GM21723 (cell line): ENCODE measurements at regions not wholly inside any gene's neighbourhood (a gene's known extent, or its start where the extent isn't known, plus 50 kb on each side); places are given as distances from the start of the nearest gene placed in this dataset.

Experiments
- ATAC-seq: cut with Tn5 transposase; IDR thresholded peaks from one replicate; pipeline ENCODE4 v1.9.1; 2021; ENCODE audit warnings: mild to moderate bottlenecking, moderate library complexity; ENCODE audit not compliant: unreplicated experiment

DNA sequence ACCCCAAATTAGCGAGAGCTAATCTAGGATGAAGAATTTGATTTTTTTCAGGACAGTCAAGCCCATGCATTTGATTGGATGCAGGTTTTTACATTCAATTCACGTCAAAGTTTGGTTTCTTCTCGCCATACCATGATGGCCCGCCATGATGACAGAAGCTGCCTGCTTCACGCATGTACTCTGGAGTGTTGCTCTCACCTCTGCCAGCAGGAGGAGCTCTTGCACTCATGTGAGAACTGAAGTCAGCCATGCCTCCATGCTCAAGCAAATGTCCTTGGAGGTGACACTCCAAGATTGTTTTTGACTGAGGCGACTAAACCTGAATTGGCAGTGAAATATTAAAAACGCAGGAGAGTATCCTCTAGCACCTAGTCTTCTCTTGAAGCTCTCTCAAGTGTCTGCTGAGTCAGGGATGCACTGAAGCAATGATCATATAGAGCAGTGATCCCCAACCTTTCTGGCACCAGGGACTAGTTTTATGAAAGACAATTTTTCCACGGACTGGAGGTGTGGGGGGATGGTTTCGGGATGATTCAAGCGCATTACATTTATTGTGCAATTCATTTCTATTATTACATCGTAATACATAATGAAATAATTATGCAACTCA, 120.9 kb downstream of the SAMMSON start:
- peak; percentile 99 for ATAC-seq

DNA sequence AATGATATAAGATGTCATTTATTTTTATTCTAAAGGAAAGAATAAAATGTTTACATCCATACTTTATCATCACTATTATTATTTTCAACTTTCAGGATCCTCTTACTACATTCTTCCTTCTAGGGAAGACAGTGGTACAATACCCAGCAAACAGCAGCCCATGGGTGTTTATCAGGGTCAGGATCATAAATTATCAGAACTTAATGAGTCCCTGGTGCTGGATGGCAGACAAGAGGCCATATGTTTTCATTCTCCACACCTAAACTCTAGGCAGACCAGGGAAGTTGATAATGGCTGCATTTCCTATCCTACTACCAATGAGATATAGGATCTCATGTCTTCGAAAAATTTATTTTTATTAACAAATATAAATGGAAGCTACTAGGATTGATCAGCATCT, 127.7 kb downstream of the SAMMSON start:
- no peak for ATAC-seq

DNA sequence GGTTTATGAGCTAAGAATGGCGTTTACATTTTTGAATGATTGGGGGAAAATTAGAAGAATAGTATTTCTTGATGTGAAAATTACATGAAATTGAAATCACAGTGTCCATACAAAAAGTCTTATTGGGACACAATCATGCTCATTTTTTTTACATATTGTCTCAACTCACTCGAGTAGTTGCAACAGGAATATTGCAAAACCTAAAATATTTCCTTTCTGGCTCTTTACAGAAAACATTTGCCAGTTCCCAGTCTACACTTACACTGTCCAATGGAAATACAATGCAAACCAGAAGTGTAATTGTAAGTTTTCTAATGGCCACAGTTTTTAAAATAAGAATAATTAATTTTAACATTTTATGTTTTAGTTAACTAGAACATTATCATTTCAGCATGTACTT, 137.8 kb downstream of the SAMMSON start:
- ATAC-seq, result no peak

DNA sequence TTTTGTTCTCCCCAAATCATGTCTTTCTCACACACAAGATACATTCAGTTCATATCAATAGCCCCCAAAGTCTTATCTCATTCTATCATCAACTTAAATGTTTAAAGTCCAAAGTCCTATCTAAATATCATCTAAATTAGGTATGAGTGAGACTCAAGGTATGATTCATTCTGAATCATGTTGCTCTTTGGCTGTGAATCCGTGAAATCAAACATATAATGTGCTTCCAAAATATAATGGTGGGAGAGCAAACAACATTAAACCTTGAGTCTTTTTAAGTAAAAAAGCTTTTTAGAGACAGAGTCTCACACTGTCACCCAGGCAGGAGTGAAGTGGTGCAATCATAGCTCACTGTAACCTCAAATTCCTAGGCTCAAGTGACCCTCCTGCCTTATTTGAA, 139.1 kb downstream of the SAMMSON start:
- ATAC-seq, result no peak
